Natural killer cell (primary cell): ENCODE measurements at regions not wholly inside any gene's neighbourhood (a gene's known extent, or its start where the extent isn't known, plus 50 kb on each side); places are given as distances from the start of the nearest gene placed in this dataset.

Experiments used
- ATAC-seq, 3 donors: fragments of 150-1000 bp in 2 of 3; fragments of 200-7000 bp in 1 of 3; cut with Tn5 transposase; 1 replicate in 1 of 3; 2 replicates in 2 of 3; pipeline ENCODE4 v1.10.0; 2021; ENCODE audit warnings: mild to moderate bottlenecking in 2 of 3, moderate library complexity in 2 of 3
- DNase-seq, 2 donors: peaks; one replicate each; pipeline versions ENCODE4 v3.0.0 to v3.0.0-alpha.2; 2013 to 2021; ENCODE audit warnings: mixed read lengths in 1 of 2
- H3K27ac ChIP-seq: one replicate; pipeline ENCODE4 v1.5.1; 2013; ENCODE audit warnings: mild to moderate bottlenecking, low read length
- H3K27me3 ChIP-seq: one replicate; pipeline ENCODE4 v1.6.1; 2013; ENCODE audit warnings: low read length; ENCODE audit not compliant: control insufficient read depth, insufficient read depth
- H3K36me3 ChIP-seq: one replicate; pipeline ENCODE4 v1.6.1; 2013; ENCODE audit warnings: low read length; ENCODE audit not compliant: control insufficient read depth, insufficient read depth
- H3K4me1 ChIP-seq: one replicate; pipeline ENCODE4 v1.6.1; 2013; ENCODE audit warnings: low read length; ENCODE audit not compliant: control insufficient read depth, insufficient read depth
- H3K4me3 ChIP-seq: one replicate; pipeline ENCODE4 v1.5.1; 2013; ENCODE audit warnings: low read length
- H3K9me3 ChIP-seq: one replicate; pipeline ENCODE4 v1.6.1; 2013; ENCODE audit warnings: low read length; ENCODE audit not compliant: control insufficient read depth, insufficient read depth
- H3K27ac Mint-ChIP-seq, 2 donors: one replicate each; pipeline ENCODE4 v1.8.0; 2022; ENCODE audit warnings: mild to moderate bottlenecking in 2 of 2, mixed read lengths in 2 of 2, moderate library complexity in 1 of 2
- H3K27me3 Mint-ChIP-seq, 2 donors: one replicate each; pipeline ENCODE4 v1.8.0; 2022; ENCODE audit warnings: low read depth in 2 of 2, mixed read lengths in 2 of 2
- H3K36me3 Mint-ChIP-seq: one replicate; pipeline ENCODE4 v1.8.0; 2022; ENCODE audit warnings: mixed read lengths
- H3K4me1 Mint-ChIP-seq, 2 donors: one replicate each; pipeline ENCODE4 v1.8.0; 2022; ENCODE audit warnings: mixed read lengths in 2 of 2
- H3K4me3 Mint-ChIP-seq: one replicate; pipeline ENCODE4 v1.8.0; 2022; ENCODE audit warnings: mild to moderate bottlenecking, moderate library complexity, mixed read lengths
- H3K9me3 Mint-ChIP-seq, 2 donors: one replicate each; pipeline ENCODE4 v1.8.0; 2022; ENCODE audit warnings: mixed read lengths in 2 of 2
- CTCF ChIP-seq: fragments of 200-600 bp; IDR thresholded peaks from one replicate; pipeline ENCODE4 v1.8.0; 2022; ENCODE audit warnings: antibody characterized with exemption
- WGBS: methylation state at CpG from one replicate; pipeline ENCODE4 v1.1.7; 2013; ENCODE audit warnings: missing lambda C conversion rate; ENCODE audit not compliant: insufficient coverage; 5-methylcytosine and 5-hydroxymethylcytosine counted together
- intact Hi-C: fragments of 100-400 bp; cut with micrococcal nuclease; formaldehyde crosslinking; loops from one replicate; pipeline ENCODE4 v1.14.2; 2022

- H3K27me3 Mint-ChIP-seq = no peaks in the 10 kb centered on the region
- Histone ChIP-seq H3K27ac (no peak overlapping the region), H3K9me3 (peaks cover 7% of the 10 kb centered on the region), H3K36me3 (no peaks in the 10 kb centered on the region), H3K4me1 (no peaks in the 10 kb centered on the region), H3K4me3 (no peak overlapping the region), H3K27me3 (no peaks in the 10 kb centered on the region)
- no CpG with 5 or more reads among the region's 1 CpG for WGBS
- intact Hi-C loops = no loop called here
- no peak overlapping the region for H3K4me3 Mint-ChIP-seq
- DNase-seq (no peak), ATAC-seq (no peak)
- H3K4me1 Mint-ChIP-seq = no peaks in the 10 kb centered on the region
- no peak overlapping the region for H3K27ac Mint-ChIP-seq
- peaks cover 3% of the 10 kb centered on the region for H3K36me3 Mint-ChIP-seq
- H3K9me3 Mint-ChIP-seq = peaks cover 12 to 20% of the 10 kb centered on the region in 2 donors
- TF ChIP-seq CTCF = no peak
These were observed 1481.7 kb downstream of the AMY1C start for GRCh38 chr1:105231378-105231777.

GRCh38 chr1:105243411-105243810, 1493.7 kb downstream of the AMY1C start:
- WGBS = 87% methylated on average over 7 of the region's 7 CpGs

GRCh38 chr1:105243969-105244368, 1494.3 kb downstream of the AMY1C start:
- H3K27me3 ChIP-seq = no peaks in the 10 kb centered on the region
- Mint-ChIP-seq H3K9me3 (peaks cover 20 to 29% of the 10 kb centered on the region in 2 donors), H3K4me3 (no peak overlapping the region), H3K4me1 (no peaks in the 10 kb centered on the region), H3K27me3 (no peaks in the 10 kb centered on the region), H3K36me3 (peaks cover 21% of the 10 kb centered on the region), H3K27ac (no peak overlapping the region)
- 19% methylated on average over 1 of the region's 1 CpG for WGBS
- ATAC-seq (no peak), DNase-seq (no peak)
- H3K27ac ChIP-seq = no peak overlapping the region
- no peaks in the 10 kb centered on the region for H3K9me3 ChIP-seq
- TF ChIP-seq CTCF = no peak
- H3K4me1 ChIP-seq = no peaks in the 10 kb centered on the region
- no peak overlapping the region for H3K4me3 ChIP-seq
- no peaks in the 10 kb centered on the region for H3K36me3 ChIP-seq
- intact Hi-C loops = no loop called here

More at GRCh38 chr1:105243411-105243810, 1493.7 kb downstream of the AMY1C start:
- Mint-ChIP-seq H3K27me3 (no peaks in the 10 kb centered on the region), H3K4me1 (no peaks in the 10 kb centered on the region), H3K36me3 (peaks cover 16% of the 10 kb centered on the region), H3K9me3 (peaks cover 22 to 26% of the 10 kb centered on the region in 2 donors), H3K4me3 (no peak overlapping the region), H3K27ac (no peak overlapping the region)
- no peak for TF ChIP-seq CTCF
- H3K27ac ChIP-seq = no peak overlapping the region
- H3K36me3 ChIP-seq = no peaks in the 10 kb centered on the region
- no peaks in the 10 kb centered on the region for H3K9me3 ChIP-seq
- H3K4me1 ChIP-seq = no peaks in the 10 kb centered on the region
- H3K27me3 ChIP-seq = no peaks in the 10 kb centered on the region
- no peak overlapping the region for H3K4me3 ChIP-seq
- DNase-seq (no peak), ATAC-seq (no peak)
- intact Hi-C loops = no loop called here

GRCh38 chr1:105254906-105255305, 1505.2 kb downstream of the AMY1C start:
- ATAC-seq (no peak), DNase-seq (no peak)
- H3K27me3 Mint-ChIP-seq = no peaks in the 10 kb centered on the region
- Histone ChIP-seq H3K27me3 (no peaks in the 10 kb centered on the region), H3K4me3 (no peak overlapping the region), H3K9me3 (no peaks in the 10 kb centered on the region), H3K27ac (no peak overlapping the region), H3K4me1 (no peaks in the 10 kb centered on the region), H3K36me3 (no peaks in the 10 kb centered on the region)
- intact Hi-C loops = no loop called here
- H3K4me3 Mint-ChIP-seq = no peak overlapping the region
- no CpG with 5 or more reads among the region's 1 CpG for WGBS
- H3K36me3 Mint-ChIP-seq = peaks cover 10% of the 10 kb centered on the region
- H3K4me1 Mint-ChIP-seq = no peaks in the 10 kb centered on the region
- no peak for TF ChIP-seq CTCF
- no peak overlapping the region for H3K27ac Mint-ChIP-seq
- H3K9me3 Mint-ChIP-seq = peaks cover 14 to 29% of the 10 kb centered on the region in 2 donors
